Activated CD4-positive, CD25-positive, alpha-beta regulatory T cell treated with anti-CD3 and anti-CD28 coated beads, Interleukin-2, amount 50 U/mL, for 16 hours (primary cell): ENCODE measurements at regions not wholly inside any gene's neighbourhood (a gene's known extent, or its start where the extent isn't known, plus 50 kb on each side); places are given as distances from the start of the nearest gene placed in this dataset.
A peak's percentile ranks its signal among the peaks of the same experiment; 100 is the strongest.

Source experiments
- DNase-seq: peaks from one replicate; pipeline ENCODE4 v3.0.0-alpha.2; 2020; ENCODE audit warnings: low read depth, low spot score

- no peak for DNase-seq
These were observed 80.8 kb downstream of the S1PR1 start for GRCh38 chr1:101317590-101317989.

GRCh38 chr1:101323535-101323934 lies 86.7 kb downstream of the S1PR1 start:
- DNase-seq, result no peak

GRCh38 chr1:101325144-101325543 lies 88.3 kb downstream of the S1PR1 start:
- DNase-seq, result no peak

GRCh38 chr1:101330427-101331130 lies 93.8 kb downstream of the S1PR1 start:
- no peak for DNase-seq

GRCh38 chr1:101331794-101332193 lies 95.0 kb downstream of the S1PR1 start:
- DNase-seq, result no peak

- no peak for DNase-seq
These were observed 95.8 kb downstream of the S1PR1 start for GRCh38 chr1:101332633-101333032.

- DNase-seq, result no peak
These were observed 96.4 kb downstream of the S1PR1 start for GRCh38 chr1:101333186-101333585.

GRCh38 chr1:101337968-101338367 lies 101.1 kb downstream of the S1PR1 start:
- no peak for DNase-seq

- DNase-seq, result no peak
These were observed 102.1 kb downstream of the S1PR1 start for GRCh38 chr1:101338714-101339430.

- DNase-seq, result no peak
These were observed 107.9 kb downstream of the S1PR1 start for GRCh38 chr1:101344745-101345144.

GRCh38 chr1:101346419-101346818 lies 109.6 kb downstream of the S1PR1 start:
- no peak for DNase-seq

GRCh38 chr1:101356013-101356412 lies 119.2 kb downstream of the S1PR1 start:
- DNase-seq, result no peak

GRCh38 chr1:101356604-101357443 lies 120.0 kb downstream of the S1PR1 start:
- DNase-seq, result no peak

- peak; percentile 62 for DNase-seq
These were observed 120.7 kb downstream of the S1PR1 start for GRCh38 chr1:101357444-101357986.

- no peak for DNase-seq
These were observed 123.7 kb downstream of the S1PR1 start for GRCh38 chr1:101360506-101360905.

GRCh38 chr1:101363891-101364318 lies 127.1 kb downstream of the S1PR1 start:
- DNase-seq, result no peak

GRCh38 chr1:101364370-101365120 lies 127.7 kb downstream of the S1PR1 start:
- DNase-seq, result no peak

GRCh38 chr1:101365186-101365585 lies 128.4 kb downstream of the S1PR1 start:
- DNase-seq, result no peak

GRCh38 chr1:101365878-101366277 lies 129.1 kb downstream of the S1PR1 start:
- DNase-seq, result no peak

- no peak for DNase-seq
These were observed 129.8 kb downstream of the S1PR1 start for GRCh38 chr1:101366513-101367215.

GRCh38 chr1:101367630-101368029 lies 130.8 kb downstream of the S1PR1 start:
- DNase-seq, result no peak
